GM18505 (cell line): ENCODE measurements at regions not wholly inside any gene's neighbourhood (a gene's known extent, or its start where the extent isn't known, plus 50 kb on each side); places are given as distances from the start of the nearest gene placed in this dataset.
"Not testable (repeated sequence)": the region's sequence is repeated elsewhere in the genome, so short reads cannot be mapped to it uniquely, and the experiment has no call there.

ENCODE experiments used
- ATAC-seq: cut with Tn5 transposase; IDR thresholded peaks from one replicate; pipeline ENCODE4 v1.9.1; 2021; ENCODE audit not compliant: unreplicated experiment
- POLR2A ChIP-seq: IDR thresholded peaks from 4 replicates; pipeline ENCODE4 v1.6.1; 2011; ENCODE audit warnings: borderline replicate concordance; ENCODE audit not compliant: insufficient read depth, insufficient read length; ENCODE audit errors: extremely low read depth

- no peak for TF ChIP-seq POLR2A
- ATAC-seq, result no peak
Observed at GRCh38 chr3:176068750-176069149, 1128.5 kb downstream of the TBL1XR1 start.

DNA sequence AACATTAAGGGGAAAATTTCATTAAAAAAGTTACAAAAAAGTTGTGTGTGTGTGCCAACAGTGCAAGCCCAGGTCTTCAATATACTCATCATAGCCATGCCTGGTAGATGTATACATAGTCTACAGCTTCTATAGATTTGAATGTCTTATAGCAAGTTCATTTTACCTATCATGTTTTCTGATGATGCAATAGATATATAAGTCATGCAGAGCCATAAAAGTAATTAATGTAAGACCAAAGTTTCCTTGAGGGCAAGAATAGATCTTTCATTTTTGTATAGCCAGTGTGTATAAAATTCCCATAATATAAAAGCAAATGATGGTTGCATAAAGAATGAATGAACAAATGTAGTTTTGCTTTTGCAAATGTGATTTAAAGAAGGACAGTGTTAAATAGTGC, 1138.4 kb downstream of the TBL1XR1 start:
- no peak for ATAC-seq
- TF ChIP-seq POLR2A, result no peak

GRCh38 chr3:176055836-176056235, 1141.4 kb downstream of the TBL1XR1 start:
- TF ChIP-seq POLR2A, result no peak
- no peak for ATAC-seq

DNA sequence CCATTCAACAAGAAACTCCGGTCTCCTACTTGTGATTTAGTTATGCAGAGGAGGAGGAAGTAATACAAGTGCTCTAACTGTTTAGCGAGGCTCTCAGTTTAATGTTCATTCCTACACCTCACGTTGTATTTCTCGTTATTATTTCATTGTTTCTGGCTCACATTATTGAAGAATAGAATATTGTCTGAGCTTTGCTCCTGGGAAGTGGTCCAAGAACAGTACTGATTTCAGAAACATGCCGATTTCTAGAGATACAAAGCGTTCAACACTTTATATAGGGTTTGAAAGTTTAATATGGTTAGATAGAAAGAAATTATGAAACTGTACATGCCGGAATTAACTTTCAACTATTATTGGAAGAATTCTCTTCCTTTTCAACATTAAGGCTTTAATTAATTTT, 1145.5 kb downstream of the TBL1XR1 start:
- no peak for TF ChIP-seq POLR2A
- ATAC-seq, result no peak

DNA sequence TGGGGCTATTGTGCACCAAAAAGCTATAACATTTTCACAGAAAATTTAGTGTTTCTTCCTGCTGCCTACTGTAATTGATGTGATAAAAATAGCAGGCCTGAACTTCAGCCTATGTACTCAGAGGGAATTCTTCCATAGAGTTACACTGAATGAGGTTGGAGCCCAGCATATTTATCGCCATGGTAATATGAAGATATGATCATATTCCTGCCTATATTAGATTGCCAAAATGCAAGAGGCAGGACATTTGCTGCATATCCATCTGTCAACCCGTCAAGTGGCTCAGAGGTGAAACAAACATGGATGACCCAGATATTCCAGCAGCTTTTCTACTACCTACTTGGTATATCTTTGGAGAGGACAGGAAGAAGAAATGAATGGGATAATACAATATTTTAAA, 1150.6 kb downstream of the TBL1XR1 start:
- TF ChIP-seq POLR2A, result no peak
- ATAC-seq, result no peak

- no peak for ATAC-seq
- TF ChIP-seq POLR2A, result no peak
Observed at GRCh38 chr3:176041812-176042211, 1155.5 kb downstream of the TBL1XR1 start.

DNA sequence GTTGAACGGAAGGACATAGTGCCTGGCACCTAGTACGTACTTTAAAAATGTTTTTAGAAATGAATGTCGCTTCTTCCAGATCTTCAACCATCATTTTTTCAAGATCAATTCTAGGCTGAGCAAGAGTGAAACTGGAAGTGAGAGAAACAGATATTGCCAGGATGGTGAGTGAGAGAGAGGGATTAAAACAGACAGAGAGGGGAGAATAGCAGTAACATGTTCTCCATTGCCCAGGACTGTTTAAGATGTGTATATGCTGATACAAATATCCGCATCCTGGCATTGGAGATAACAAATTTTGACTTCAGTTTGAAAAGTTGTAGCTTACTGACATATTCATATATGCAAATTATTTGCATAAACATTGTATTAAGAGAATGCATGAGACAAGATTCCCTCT, 1156.1 kb downstream of the TBL1XR1 start:
- ATAC-seq, result no peak
- no peak for TF ChIP-seq POLR2A

GRCh38 chr3:176037636-176038035, 1159.6 kb downstream of the TBL1XR1 start:
- TF ChIP-seq POLR2A, result no peak
- ATAC-seq, result no peak

DNA sequence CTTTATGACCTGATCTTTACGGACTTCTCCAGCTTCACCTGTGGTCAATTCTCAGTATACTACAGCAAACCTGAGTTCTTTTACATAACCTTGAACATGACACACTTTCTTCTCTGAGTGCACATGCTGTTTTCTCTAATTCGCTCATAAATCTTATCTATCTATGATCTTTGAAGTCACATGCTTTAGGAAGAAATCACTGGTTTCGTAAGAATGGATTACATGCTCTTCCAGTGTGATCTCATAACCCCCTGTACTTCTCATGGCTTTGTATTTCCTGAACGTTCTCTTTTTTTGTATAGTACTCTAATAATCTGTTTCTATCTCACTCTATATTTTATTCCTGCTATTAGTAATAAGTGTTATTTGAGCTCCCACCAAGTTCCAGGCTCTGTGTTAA, 1165.2 kb downstream of the TBL1XR1 start:
- TF ChIP-seq POLR2A, result no peak
- ATAC-seq, result no peak

- not testable (repeated sequence) for ATAC-seq
Observed at GRCh38 chr3:176016203-176016602, 1157.1 kb downstream of the NAALADL2 start.

DNA sequence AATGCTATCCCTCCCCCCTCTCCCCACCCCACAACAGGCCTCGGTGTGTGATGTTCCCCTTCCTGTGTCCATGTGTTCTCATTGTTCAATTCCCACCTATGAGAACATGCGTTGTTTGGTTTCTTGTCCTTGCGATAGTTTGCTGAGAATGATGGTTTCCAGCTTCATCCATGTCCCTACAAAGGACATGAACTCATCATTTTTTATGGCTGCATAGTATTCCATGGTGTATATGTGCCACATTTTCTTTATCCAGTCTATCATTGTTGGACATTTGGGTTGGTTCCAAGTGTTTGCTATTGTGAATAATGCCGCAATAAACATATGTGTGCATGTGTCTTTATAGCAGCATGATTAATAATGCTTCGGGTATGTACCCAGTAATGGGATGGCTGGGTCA, 1156.1 kb downstream of the NAALADL2 start:
- not testable (repeated sequence) for ATAC-seq

GRCh38 chr3:176009256-176009655, 1150.1 kb downstream of the NAALADL2 start:
- ATAC-seq, result no peak
- no peak for TF ChIP-seq POLR2A

DNA sequence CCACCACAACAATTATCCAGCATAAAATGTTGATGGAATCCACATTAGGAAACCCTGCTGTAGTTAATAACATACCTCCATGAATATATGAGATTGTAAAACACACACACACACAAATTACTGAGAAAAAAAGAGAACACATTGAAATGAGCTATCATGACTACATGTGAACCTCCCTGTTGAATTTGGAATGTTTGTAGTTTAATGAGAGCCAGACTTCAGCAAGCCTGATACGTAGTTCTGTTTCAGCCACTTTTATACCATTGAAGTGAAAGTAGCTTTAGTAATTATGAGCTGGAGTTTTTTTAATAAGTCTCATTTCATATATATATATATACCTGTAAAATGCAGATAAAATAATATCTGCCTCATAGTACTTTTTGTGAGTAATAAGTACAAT, 1146.4 kb downstream of the NAALADL2 start:
- no peak for ATAC-seq
- TF ChIP-seq POLR2A, result no peak

GRCh38 chr3:175989161-175989560, 1130.0 kb downstream of the NAALADL2 start:
- no peak for TF ChIP-seq POLR2A
- no peak for ATAC-seq

- no peak for ATAC-seq
- TF ChIP-seq POLR2A, result no peak
Observed at GRCh38 chr3:175988401-175988800, 1129.3 kb downstream of the NAALADL2 start.
